ENCODE measurements at regions not wholly inside any gene's neighbourhood (a gene's known extent, or its start where the extent isn't known, plus 50 kb on each side); places are given as distances from the start of the nearest gene placed in this dataset.

DNA sequence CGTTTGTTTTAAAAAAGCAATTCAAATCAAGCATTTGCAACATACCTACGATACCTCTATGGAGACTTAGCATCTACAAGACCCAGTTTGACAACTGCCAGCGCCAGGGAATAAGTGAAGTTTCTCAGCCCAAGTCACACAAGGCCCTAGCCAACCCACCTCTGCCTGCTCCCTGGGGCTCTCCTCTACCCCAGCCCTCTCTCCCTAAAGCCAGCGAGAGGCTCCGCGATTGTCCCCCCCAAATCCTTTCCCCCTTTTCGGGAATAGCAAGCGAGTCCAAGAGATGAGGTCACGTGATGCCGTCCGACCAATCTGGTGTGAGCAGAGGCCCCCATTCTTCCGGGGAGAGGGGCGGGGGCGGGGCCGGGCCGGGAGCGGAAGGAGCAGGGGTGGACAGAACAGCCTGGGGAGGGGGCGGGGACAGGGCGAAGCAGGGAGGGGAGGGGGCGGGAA is 102.2 kb upstream of the RAB6C start:
- intact Hi-C loops (cut with DNase I): no loop called here
- 0% methylated on average over 8 to 17 of the region's 20 CpGs for WGBS, 2 donors
- peaks cover 7% of the 10 kb centered on the region for H3K4me1 ChIP-seq
- H3K4me3 ChIP-seq: peak overlapping the region; percentile 33 to 58
- H3K9me3 ChIP-seq: no peaks in the 10 kb centered on the region
- H3K27me3 ChIP-seq: no peaks in the 10 kb centered on the region
- ATAC-seq: peak; percentile 98
- H3K36me3 ChIP-seq (replicated peaks in 1 of 2; ENCODE audit: insufficient read depth in 1 of 2, low read depth in 2 of 2): no peaks in the 10 kb centered on the region
- peak; percentile 92 to 96 (median 94) for DNase-seq
- TF ChIP-seq, protein P1, sequence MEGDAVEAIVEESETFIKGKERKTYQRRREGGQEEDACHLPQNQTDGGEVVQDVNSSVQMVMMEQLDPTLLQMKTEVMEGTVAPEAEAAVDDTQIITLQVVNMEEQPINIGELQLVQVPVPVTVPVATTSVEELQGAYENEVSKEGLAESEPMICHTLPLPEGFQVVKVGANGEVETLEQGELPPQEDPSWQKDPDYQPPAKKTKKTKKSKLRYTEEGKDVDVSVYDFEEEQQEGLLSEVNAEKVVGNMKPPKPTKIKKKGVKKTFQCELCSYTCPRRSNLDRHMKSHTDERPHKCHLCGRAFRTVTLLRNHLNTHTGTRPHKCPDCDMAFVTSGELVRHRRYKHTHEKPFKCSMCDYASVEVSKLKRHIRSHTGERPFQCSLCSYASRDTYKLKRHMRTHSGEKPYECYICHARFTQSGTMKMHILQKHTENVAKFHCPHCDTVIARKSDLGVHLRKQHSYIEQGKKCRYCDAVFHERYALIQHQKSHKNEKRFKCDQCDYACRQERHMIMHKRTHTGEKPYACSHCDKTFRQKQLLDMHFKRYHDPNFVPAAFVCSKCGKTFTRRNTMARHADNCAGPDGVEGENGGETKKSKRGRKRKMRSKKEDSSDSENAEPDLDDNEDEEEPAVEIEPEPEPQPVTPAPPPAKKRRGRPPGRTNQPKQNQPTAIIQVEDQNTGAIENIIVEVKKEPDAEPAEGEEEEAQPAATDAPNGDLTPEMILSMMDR (IDR thresholded peaks at IDR 0.05): no peak
- peak in 2 of 3 donors; percentile 36 to 55 for TF ChIP-seq POLR2A (IDR thresholded peaks at IDR 0.05)
- H3K27ac ChIP-seq: peak overlapping the region; percentile 57 to 79 (median 70)

DNA sequence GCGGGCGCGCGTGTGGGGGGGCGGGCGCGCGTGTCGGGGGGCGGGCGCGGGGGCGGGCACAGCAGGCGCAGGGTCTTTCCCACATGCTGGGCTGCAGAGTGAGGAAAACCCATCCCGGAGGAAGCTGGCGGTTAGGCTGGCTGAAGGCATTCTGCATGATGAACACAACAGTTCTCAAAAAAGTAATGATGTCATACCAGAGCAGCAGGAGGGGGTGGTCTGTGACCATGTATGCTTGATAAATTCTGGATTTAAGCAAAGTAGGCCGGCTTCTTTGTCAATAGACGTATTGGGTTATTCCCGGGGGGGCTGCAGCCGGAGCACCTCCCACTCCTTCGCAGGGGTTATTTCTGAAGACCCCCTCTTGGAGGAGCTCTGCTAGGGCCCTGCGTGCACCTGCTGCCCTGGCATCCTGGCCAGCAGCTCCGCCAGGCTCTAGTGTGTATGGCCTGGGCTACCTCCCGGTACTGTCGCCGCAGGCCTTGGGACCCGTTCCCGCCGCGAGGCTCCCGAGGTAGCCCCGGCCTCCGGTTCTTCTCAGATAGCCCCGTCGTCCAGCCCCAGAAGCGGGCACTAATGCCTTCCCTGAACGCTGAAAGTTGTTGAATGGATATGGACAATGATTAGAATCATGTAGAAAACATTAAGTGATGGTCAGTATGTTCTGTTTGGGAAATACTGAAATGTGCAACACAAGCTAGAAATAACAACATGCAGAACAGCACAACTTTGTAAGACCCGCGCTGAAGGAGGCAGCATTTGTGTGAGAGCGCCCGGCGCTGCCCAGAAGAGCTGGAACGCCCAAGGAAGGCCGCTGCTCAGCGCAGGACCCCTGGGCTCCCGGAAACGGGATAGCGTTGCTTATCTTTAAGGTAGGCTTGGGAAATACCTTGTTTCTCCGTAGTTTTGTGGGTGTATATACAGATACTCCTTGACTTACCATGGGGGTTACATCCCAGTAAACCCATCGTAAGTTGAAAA is 101.4 kb upstream of the RAB6C start:
- no peaks in the 10 kb centered on the region for H3K9me3 ChIP-seq
- H3K27ac ChIP-seq: peak overlapping the region; percentile 28 to 72 (median 56)
- intact Hi-C loops (cut with DNase I): no loop called here
- no peaks in the 10 kb centered on the region for H3K27me3 ChIP-seq
- no peak overlapping the region for H3K4me3 ChIP-seq
- ATAC-seq (peak; percentile 73), DNase-seq (peak in 1 of 4 donors; percentile 67)
- no peaks in the 10 kb centered on the region for H3K36me3 ChIP-seq (replicated peaks in 1 of 2; ENCODE audit: insufficient read depth in 1 of 2, low read depth in 2 of 2)
- TF ChIP-seq, protein P1 (IDR thresholded peaks at IDR 0.05): no peak
- TF ChIP-seq POLR2A (IDR thresholded peaks at IDR 0.05): no peak
- 33 to 40% methylated on average over 33 to 41 of the region's 50 CpGs for WGBS, 2 donors
- peaks cover 7% of the 10 kb centered on the region for H3K4me1 ChIP-seq

DNA sequence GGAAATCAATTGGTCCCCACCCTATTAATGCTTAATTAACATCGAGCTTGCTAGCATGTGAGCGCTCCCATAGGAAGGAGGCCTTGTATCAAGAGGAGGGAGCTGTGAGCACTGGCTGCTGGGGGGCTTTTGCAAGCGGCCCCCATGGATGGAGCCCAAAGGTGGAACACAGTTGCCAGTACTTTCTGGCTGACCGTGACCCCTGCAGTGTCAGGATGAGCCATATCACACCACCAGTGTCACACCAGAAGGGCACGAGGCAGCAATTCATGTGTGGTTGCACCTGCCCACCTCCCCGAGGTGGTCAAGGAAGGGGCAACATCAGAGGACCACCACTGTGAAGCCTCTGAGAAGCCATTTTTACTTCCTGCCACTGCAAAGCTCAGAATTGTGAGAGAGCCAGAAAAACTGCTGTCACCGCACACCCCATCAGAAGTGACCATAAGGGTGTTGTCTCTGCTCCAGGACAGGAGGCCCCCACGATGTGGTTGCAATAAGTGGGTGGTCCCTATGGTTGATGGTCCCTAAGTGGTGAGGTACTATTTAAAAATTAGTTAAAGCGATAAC is 99.8 kb upstream of the RAB6C start:
- intact Hi-C loops (cut with DNase I): no loop called here
- TF ChIP-seq, protein P1 (IDR thresholded peaks at IDR 0.05): no peak
- TF ChIP-seq POLR2A (IDR thresholded peaks at IDR 0.05): no peak
- H3K27me3 ChIP-seq: no peaks in the 10 kb centered on the region
- 77 to 87% methylated on average over 8 to 9 of the region's 9 CpGs for WGBS, 2 donors
- no peak overlapping the region for H3K4me3 ChIP-seq
- H3K27ac ChIP-seq: no peak overlapping the region
- DNase-seq (no peak), ATAC-seq (no peak)
- H3K9me3 ChIP-seq: no peaks in the 10 kb centered on the region
- no peaks in the 10 kb centered on the region for H3K36me3 ChIP-seq (replicated peaks in 1 of 2; ENCODE audit: insufficient read depth in 1 of 2, low read depth in 2 of 2)
- H3K4me1 ChIP-seq: peaks cover 7% of the 10 kb centered on the region

DNA sequence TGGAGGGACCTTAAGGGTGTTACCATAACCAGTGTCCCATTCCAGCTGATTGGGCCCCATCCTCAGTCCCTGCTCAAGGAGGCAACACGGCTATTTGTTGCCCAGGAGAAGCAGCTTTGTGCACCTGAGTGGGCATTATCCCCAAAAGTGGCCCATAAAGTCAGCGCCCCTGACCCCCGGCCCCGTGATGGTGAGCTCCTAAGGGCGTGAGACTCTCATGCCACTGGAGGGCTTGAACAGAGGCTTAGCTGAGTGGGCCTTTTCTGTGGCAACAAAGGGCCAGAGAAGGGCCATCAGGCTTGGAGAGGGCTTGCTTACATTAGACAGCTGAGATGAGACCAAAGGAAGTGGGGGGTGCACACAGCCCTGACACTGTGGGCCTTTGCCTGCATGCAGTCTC is 99.2 kb upstream of the RAB6C start:
- no peak for ATAC-seq
- H3K27me3 ChIP-seq: no peaks in the 10 kb centered on the region
- TF ChIP-seq, protein P1 (IDR thresholded peaks at IDR 0.05): no peak
- TF ChIP-seq POLR2A (IDR thresholded peaks at IDR 0.05): no peak
- no peaks in the 10 kb centered on the region for H3K9me3 ChIP-seq
- peaks cover 7% of the 10 kb centered on the region for H3K4me1 ChIP-seq
- intact Hi-C loops (cut with DNase I): no loop called here
- no peak overlapping the region for H3K27ac ChIP-seq
- H3K4me3 ChIP-seq: no peak overlapping the region
- WGBS, 2 donors: 91 to 98% methylated on average over 4 to 5 of the region's 5 CpGs
- DNase-seq: no peak
- H3K36me3 ChIP-seq (replicated peaks in 1 of 2; ENCODE audit: insufficient read depth in 1 of 2, low read depth in 2 of 2): no peaks in the 10 kb centered on the region
